ENCODE measurements at regions not wholly inside any gene's neighbourhood (a gene's known extent, or its start where the extent isn't known, plus 50 kb on each side); places are given as distances from the start of the nearest gene placed in this dataset.

GRCh38 chr16:48013491-48013901, 142.3 kb downstream of the ABCC12 start:
- no peak overlapping the region for H3K4me3 Mint-ChIP-seq
- H3K4me1 Mint-ChIP-seq, result peaks cover 9 to 24% (median 21%) of the 10 kb centered on the region in 3 donors
- H3K27ac Mint-ChIP-seq, result no peak overlapping the region
- ATAC-seq (ENCODE audit: low read depth in 2 of 2), result no peak
- no peak for DNase-seq
- peaks cover 0 to 5% (median 3%) of the 10 kb centered on the region in 7 donors for H3K9me3 Mint-ChIP-seq
- peaks cover 0 to 23% (median 4%) of the 10 kb centered on the region in 3 donors for H3K27me3 Mint-ChIP-seq
- no peaks in the 10 kb centered on the region for H3K36me3 Mint-ChIP-seq

DNA sequence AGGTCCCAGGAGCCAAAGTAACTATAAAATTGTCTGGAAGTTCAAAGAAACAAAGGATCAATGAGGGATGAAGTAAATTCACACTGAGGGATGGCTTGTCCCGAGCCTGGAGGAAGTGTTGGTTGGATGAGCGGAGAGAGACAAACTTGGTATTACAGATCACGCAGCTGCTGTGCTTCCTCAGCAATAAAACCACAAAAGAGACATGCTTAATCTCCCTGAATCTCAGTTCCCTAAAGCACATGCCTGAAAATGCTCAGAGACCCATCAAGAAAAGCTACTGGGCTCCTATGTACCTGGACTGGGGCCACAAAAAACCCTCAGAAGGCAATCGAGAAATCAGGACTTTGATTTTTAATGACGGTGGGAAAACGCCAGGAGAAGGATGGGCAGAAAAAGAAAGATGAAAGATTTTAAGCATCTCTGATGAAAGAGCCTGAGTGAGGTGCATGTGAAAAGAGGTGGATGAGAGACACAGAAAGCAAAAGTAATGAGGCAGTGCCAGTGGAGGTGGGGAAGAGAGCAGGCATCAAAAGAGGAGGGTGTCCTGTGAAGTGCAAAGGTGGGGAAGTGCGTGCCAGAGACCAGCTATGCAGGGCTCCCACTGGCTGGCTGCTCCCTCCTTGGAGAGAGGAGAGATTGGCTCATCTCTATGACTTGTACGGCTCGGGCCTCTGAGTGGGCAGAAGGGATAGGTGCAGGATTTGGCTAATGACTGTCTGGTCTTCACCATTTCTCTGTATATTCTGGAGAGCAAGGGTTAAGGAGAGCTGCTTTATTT, 143.7 kb downstream of the ABCC12 start:
- peaks cover 0 to 23% (median 8%) of the 10 kb centered on the region in 3 donors for H3K27me3 Mint-ChIP-seq
- H3K9me3 Mint-ChIP-seq, result peaks cover 0 to 5% (median 3%) of the 10 kb centered on the region in 7 donors
- H3K4me3 Mint-ChIP-seq, result peak overlapping the region in 5 of 8 donors; percentile 10 to 73 (median 53)
- peaks cover 9 to 24% (median 21%) of the 10 kb centered on the region in 3 donors for H3K4me1 Mint-ChIP-seq
- no peaks in the 10 kb centered on the region for H3K36me3 Mint-ChIP-seq
- peak in 1 of 2 donors; percentile 52 for ATAC-seq (ENCODE audit: low read depth in 2 of 2)
- DNase-seq, result no peak
- peak overlapping the region in 2 of 6 donors; percentile 75 to 76 for H3K27ac Mint-ChIP-seq

DNA sequence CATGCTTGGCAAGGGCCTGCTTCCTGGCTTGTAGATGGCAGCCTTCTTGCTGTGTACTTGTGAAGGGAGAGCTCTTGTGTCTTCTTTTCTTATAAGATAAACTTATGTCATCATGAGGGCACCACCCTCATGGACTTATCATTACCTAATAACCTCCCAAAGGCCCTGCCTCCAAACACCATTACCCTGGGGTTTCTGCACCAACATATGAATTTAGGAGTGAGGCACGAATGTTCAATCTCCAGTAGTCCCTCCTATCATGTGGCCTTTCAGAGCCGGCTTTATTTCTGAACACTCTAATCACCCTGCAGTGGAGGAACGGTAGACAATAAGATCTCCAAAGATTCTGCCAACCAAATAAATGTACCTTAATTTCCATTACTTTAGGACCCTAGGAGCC, 144.3 kb downstream of the ABCC12 start:
- ATAC-seq (ENCODE audit: low read depth in 2 of 2), result no peak
- peak overlapping the region in 2 of 8 donors; percentile 27 to 37 for H3K4me3 Mint-ChIP-seq
- DNase-seq, result no peak
- H3K36me3 Mint-ChIP-seq, result no peaks in the 10 kb centered on the region
- peak overlapping the region in 2 of 6 donors; percentile 21 to 75 for H3K27ac Mint-ChIP-seq
- peaks cover 0 to 7% (median 4%) of the 10 kb centered on the region in 7 donors for H3K9me3 Mint-ChIP-seq
- peaks cover 9 to 24% (median 21%) of the 10 kb centered on the region in 3 donors for H3K4me1 Mint-ChIP-seq
- peaks cover 0 to 23% (median 8%) of the 10 kb centered on the region in 3 donors for H3K27me3 Mint-ChIP-seq

DNA sequence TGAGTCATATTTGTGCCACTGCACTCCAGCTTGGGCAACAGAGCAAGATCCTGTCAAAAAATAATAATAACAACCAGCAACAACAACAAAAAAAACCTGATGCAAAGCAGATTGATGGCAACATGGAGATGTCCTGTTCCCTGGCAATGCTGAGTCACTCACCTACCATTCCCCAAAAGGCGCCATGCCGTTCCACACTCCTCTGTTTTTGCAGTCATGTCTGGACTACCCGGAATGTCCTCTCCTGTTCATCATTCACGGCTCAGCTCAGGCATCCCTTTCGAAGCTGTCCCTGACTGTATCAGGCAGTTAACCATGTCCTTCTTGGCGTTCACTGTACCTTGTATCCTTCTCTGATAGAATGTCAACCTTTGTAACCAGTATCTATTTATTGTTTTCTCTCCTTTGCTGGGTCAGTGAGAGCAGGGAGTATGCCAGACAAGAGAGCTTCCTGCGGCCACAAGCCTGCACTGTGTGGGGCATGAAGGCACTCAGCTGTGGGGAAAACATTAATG, 147.7 kb downstream of the ABCC12 start:
- DNase-seq, result no peak
- Mint-ChIP-seq H3K4me1 (peaks cover 9 to 24% (median 21%) of the 10 kb centered on the region in 3 donors), H3K4me3 (no peak overlapping the region), H3K36me3 (no peaks in the 10 kb centered on the region), H3K27ac (no peak overlapping the region), H3K9me3 (peaks cover 0 to 6% (median 4%) of the 10 kb centered on the region in 7 donors), H3K27me3 (peaks cover 8 to 18% (median 11%) of the 10 kb centered on the region in 3 donors)
- no peak for ATAC-seq (ENCODE audit: low read depth in 2 of 2)

DNA sequence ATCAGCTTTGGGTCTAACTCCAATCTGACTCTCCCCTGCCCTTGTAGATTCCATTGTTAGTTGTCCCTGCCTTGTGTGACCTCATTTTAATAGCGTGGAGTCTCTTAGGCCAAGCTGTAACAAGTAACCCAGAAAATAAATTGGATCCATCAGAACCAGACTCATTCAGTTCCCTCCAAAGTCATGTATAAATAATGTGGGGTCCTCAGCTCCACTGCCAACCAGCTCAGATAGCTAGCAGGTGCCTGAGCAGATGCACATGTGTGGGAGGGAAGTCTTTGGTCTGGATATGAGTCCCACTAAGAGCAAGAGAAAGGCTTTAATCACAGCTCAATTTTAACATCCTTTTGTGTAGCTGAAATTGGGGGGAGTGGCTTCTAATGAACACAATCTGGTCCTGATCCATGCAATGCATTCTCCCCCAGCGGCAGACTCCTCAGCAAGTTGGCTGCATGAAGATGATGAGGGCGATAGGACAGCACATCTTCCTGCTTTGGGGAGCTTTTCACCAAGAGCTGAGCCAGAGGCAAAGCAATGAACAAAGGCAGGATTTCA, 151.6 kb downstream of the ABCC12 start:
- H3K27me3 Mint-ChIP-seq, result peaks cover 6 to 19% (median 17%) of the 10 kb centered on the region in 3 donors
- DNase-seq (no peak), ATAC-seq (ENCODE audit: low read depth in 2 of 2) (no peak)
- peaks cover 0 to 12% (median 3%) of the 10 kb centered on the region in 7 donors for H3K9me3 Mint-ChIP-seq
- H3K4me3 Mint-ChIP-seq, result no peak overlapping the region
- no peaks in the 10 kb centered on the region for H3K4me1 Mint-ChIP-seq
- no peaks in the 10 kb centered on the region for H3K36me3 Mint-ChIP-seq
- H3K27ac Mint-ChIP-seq, result no peak overlapping the region

DNA sequence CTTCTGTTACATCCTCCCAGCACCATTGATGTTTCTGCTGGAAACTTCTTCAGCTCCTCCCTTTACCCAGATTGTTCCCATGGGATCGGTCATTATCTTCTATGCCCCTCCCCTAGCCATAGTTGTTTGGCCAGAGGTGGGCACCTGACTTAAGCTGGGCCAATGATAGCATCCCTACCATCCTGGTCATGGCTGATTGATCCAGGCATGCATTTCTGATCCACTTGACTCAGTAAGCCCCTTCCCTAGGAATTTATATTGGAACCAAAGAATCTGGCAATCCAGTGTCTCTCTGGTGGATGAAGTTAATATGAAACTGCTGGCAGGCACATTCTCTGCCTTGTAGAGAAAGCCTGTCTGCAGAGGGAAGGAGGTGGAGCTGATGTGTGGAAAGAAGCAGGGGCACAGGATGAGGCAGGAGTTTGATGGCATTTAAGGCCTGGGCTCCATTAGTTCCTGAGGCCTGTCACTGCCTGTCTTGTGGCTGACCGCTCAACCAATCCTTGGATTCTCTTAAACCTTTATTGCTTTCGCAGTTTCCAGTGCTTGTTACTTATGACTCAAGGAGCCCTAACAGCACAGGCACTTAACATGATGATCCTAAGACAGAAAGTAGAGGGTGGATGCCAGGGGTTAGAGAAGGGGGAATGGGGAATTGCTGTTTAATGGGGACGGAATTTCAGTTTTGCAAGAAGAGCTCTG, 152.4 kb downstream of the ABCC12 start:
- DNase-seq, result no peak
- Mint-ChIP-seq H3K36me3 (no peaks in the 10 kb centered on the region), H3K4me1 (no peaks in the 10 kb centered on the region), H3K9me3 (peaks cover 0 to 12% (median 3%) of the 10 kb centered on the region in 7 donors), H3K27me3 (peaks cover 6 to 19% (median 12%) of the 10 kb centered on the region in 3 donors), H3K4me3 (no peak overlapping the region), H3K27ac (no peak overlapping the region)
- no peak for ATAC-seq (ENCODE audit: low read depth in 2 of 2)

GRCh38 chr16:48001324-48001895, 154.4 kb downstream of the ABCC12 start:
- ATAC-seq (ENCODE audit: low read depth in 2 of 2), result no peak
- Mint-ChIP-seq H3K4me1 (no peaks in the 10 kb centered on the region), H3K4me3 (no peak overlapping the region), H3K9me3 (peaks cover 0 to 11% (median 2%) of the 10 kb centered on the region in 7 donors), H3K36me3 (no peaks in the 10 kb centered on the region), H3K27me3 (peaks cover 9 to 19% (median 11%) of the 10 kb centered on the region in 3 donors), H3K27ac (no peak overlapping the region)
- DNase-seq, result no peak

DNA sequence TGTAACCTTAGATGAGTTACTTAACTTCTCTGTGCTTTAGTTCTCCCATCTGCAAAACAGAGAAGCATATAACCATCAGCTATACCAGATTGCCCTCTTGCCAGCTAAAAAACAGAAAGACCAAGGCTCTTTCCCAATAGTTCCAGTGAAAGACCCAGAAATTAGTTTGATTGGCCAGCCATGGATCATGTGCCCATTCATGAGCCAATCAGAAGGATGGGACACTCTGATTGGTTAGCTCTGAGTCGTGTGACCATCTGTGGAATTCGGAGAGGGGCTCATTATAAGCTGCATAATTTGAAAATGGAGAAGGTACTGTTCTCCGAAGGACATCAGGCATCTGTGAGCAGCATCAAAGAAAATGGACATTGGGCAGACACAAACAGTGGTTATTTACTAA, 155.2 kb downstream of the ABCC12 start:
- no peaks in the 10 kb centered on the region for H3K36me3 Mint-ChIP-seq
- ATAC-seq (ENCODE audit: low read depth in 2 of 2), result no peak
- H3K4me3 Mint-ChIP-seq, result no peak overlapping the region
- H3K4me1 Mint-ChIP-seq, result no peaks in the 10 kb centered on the region
- DNase-seq, result no peak
- H3K27ac Mint-ChIP-seq, result no peak overlapping the region
- H3K9me3 Mint-ChIP-seq, result peaks cover 0 to 6% (median 0%) of the 10 kb centered on the region in 7 donors
- peaks cover 9 to 19% (median 11%) of the 10 kb centered on the region in 3 donors for H3K27me3 Mint-ChIP-seq

DNA sequence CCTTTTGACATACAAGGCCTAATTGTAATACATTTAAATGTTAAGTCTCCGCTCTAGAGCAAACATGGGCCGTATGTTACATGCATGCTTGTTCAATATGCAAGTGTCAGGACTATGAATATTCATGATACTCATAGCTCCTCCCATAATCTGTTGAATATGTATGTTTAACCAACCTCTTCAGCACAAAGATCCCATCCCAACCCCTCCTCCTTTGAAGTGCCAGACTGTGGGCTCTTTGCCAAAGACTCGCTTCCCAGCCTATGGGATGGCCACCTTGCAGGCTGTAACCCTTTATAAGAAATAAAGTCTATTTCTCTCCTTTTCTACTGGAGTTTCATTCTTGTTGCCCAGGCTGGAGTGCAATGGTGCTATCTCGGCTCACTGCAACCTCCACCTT, 156.2 kb downstream of the ABCC12 start:
- Mint-ChIP-seq H3K36me3 (peaks cover 0 to 2% of the 10 kb centered on the region in 2 donors), H3K27me3 (peaks cover 9 to 19% (median 11%) of the 10 kb centered on the region in 3 donors), H3K27ac (no peak overlapping the region), H3K4me3 (no peak overlapping the region), H3K4me1 (no peaks in the 10 kb centered on the region), H3K9me3 (peaks cover 0 to 6% (median 3%) of the 10 kb centered on the region in 7 donors)
- ATAC-seq (ENCODE audit: low read depth in 2 of 2), result no peak
- no peak for DNase-seq

DNA sequence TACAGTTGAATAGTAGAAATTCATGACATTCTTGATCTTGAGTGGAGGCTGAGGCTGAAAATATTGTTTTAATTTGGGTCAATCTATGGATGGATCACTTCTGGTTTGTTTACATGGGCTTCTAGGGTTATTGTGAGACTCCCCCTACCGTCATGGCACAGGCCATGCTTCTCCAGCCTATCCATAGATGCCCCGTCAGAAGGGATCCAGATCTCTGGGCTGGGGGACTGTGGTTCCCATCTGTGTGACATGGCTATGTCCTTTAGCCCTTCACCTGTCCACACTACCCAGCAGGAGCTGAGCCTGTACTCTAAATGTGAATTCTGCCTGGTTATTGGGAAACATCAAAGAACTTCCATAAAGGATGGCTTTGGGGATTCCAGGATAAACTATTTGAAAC, 160.4 kb downstream of the ABCC12 start:
- Mint-ChIP-seq H3K27ac (no peak overlapping the region), H3K36me3 (peaks cover 0 to 8% of the 10 kb centered on the region in 2 donors), H3K9me3 (peaks cover 3 to 21% (median 11%) of the 10 kb centered on the region in 7 donors), H3K27me3 (peaks cover 0 to 5% (median 0%) of the 10 kb centered on the region in 3 donors), H3K4me3 (no peak overlapping the region), H3K4me1 (no peaks in the 10 kb centered on the region)
- no peak for ATAC-seq (ENCODE audit: low read depth in 2 of 2)
- DNase-seq, result no peak

GRCh38 chr16:47991491-47991890, 164.3 kb downstream of the ABCC12 start:
- no peak overlapping the region for H3K4me3 Mint-ChIP-seq
- peaks cover 3 to 29% (median 15%) of the 10 kb centered on the region in 7 donors for H3K9me3 Mint-ChIP-seq
- no peaks in the 10 kb centered on the region for H3K4me1 Mint-ChIP-seq
- ATAC-seq (ENCODE audit: low read depth in 2 of 2) (no peak), DNase-seq (no peak)
- peaks cover 0 to 8% of the 10 kb centered on the region in 2 donors for H3K36me3 Mint-ChIP-seq
- H3K27ac Mint-ChIP-seq, result no peak overlapping the region
- H3K27me3 Mint-ChIP-seq, result peaks cover 0 to 7% (median 6%) of the 10 kb centered on the region in 3 donors

- Mint-ChIP-seq H3K4me3 (peak overlapping the region in 1 of 8 donors; percentile 48), H3K36me3 (peaks cover 0 to 8% of the 10 kb centered on the region in 2 donors), H3K27ac (no peak overlapping the region), H3K4me1 (no peaks in the 10 kb centered on the region), H3K9me3 (peaks cover 3 to 30% (median 15%) of the 10 kb centered on the region in 7 donors), H3K27me3 (peaks cover 0 to 16% (median 10%) of the 10 kb centered on the region in 3 donors)
- ATAC-seq (ENCODE audit: low read depth in 2 of 2) (no peak), DNase-seq (no peak)
Observed at GRCh38 chr16:47990676-47991075, 165.1 kb downstream of the ABCC12 start.

DNA sequence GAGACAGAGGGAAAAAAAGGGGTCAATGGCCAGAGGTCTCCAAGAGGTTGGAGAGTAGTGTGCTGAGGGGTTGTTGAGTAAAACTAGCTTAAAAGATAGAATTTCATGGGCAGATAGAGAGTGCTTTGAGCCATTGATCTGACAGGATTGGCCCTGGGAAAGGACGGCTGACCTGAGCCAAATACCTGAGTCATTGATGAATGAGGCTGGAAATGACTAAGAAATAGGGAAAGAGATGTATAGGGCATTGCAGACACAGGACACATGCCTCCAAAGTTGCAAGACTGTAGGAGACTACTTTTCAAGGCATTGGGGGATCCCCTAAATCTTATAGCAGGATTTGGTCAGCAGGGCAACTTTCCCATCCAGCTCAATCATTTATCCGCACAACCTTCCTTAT, 168.7 kb downstream of the ABCC12 start:
- ATAC-seq (ENCODE audit: low read depth in 2 of 2) (no peak), DNase-seq (no peak)
- Mint-ChIP-seq H3K4me3 (no peak overlapping the region), H3K27ac (no peak overlapping the region), H3K27me3 (peaks cover 10 to 32% (median 29%) of the 10 kb centered on the region in 3 donors), H3K9me3 (peaks cover 0 to 19% (median 8%) of the 10 kb centered on the region in 7 donors), H3K36me3 (no peaks in the 10 kb centered on the region), H3K4me1 (no peaks in the 10 kb centered on the region)

Data from naive B cell (primary cell).